ENCODE measurements at regions not wholly inside any gene's neighbourhood (a gene's known extent, or its start where the extent isn't known, plus 50 kb on each side); places are given as distances from the start of the nearest gene placed in this dataset.

- TF ChIP-seq POLR2A (IDR thresholded peaks at IDR 0.05; ENCODE audit: low read depth, low read length) (no peak), POLR2AphosphoS5 (IDR thresholded peaks at IDR 0.05; ENCODE audit: low read depth, low read length) (no peak), TAF1 (IDR thresholded peaks at IDR 0.05; ENCODE audit: low read depth, low read length) (no peak)
These were observed 72.1 kb upstream of the DGKB start for GRCh38 chr7:14974688-14975087.

Data from GM12891 (cell line).